Inflammatory macrophage treated with lipopolysaccharide for 1 hour (primary cell): ENCODE measurements at regions not wholly inside any gene's neighbourhood (a gene's known extent, or its start where the extent isn't known, plus 50 kb on each side); places are given as distances from the start of the nearest gene placed in this dataset.

Experiments
- DNase-seq, 2 donors: peaks; one replicate each; pipeline ENCODE4 v3.0.0-alpha.2; 2020 to 2022

GRCh38 chr18:47530695-47531094 lies 279.2 kb upstream of the SKOR2 start:
- no peak for DNase-seq

- DNase-seq, result no peak
Measured at GRCh38 chr18:47528343-47528742, 276.9 kb upstream of the SKOR2 start.

GRCh38 chr18:47526147-47526546 lies 274.7 kb upstream of the SKOR2 start:
- DNase-seq, result no peak

- DNase-seq, result no peak
Measured at GRCh38 chr18:47522359-47522758, 270.9 kb upstream of the SKOR2 start.

- no peak for DNase-seq
Measured at GRCh38 chr18:47520263-47520662, 268.8 kb upstream of the SKOR2 start.

- DNase-seq, result no peak
Measured at GRCh38 chr18:47519706-47520105, 268.2 kb upstream of the SKOR2 start.

- no peak for DNase-seq
Measured at GRCh38 chr18:47519277-47519676, 267.8 kb upstream of the SKOR2 start.

GRCh38 chr18:47513614-47514013 lies 262.2 kb upstream of the SKOR2 start:
- DNase-seq, result no peak

GRCh38 chr18:47512726-47513435 lies 261.4 kb upstream of the SKOR2 start:
- DNase-seq, result no peak

- DNase-seq, result no peak
Measured at GRCh38 chr18:47512056-47512455, 260.6 kb upstream of the SKOR2 start.

GRCh38 chr18:47510831-47511230 lies 259.4 kb upstream of the SKOR2 start:
- DNase-seq, result no peak

- no peak for DNase-seq
Measured at GRCh38 chr18:47507651-47508050, 256.2 kb upstream of the SKOR2 start.

GRCh38 chr18:47506897-47507296 lies 255.4 kb upstream of the SKOR2 start:
- no peak for DNase-seq

GRCh38 chr18:47501946-47502345 lies 250.5 kb upstream of the SKOR2 start:
- no peak for DNase-seq

- no peak for DNase-seq
Measured at GRCh38 chr18:47500930-47501329, 249.5 kb upstream of the SKOR2 start.

- no peak for DNase-seq
Measured at GRCh38 chr18:47492691-47493090, 241.2 kb upstream of the SKOR2 start.

GRCh38 chr18:47490882-47491281 lies 239.4 kb upstream of the SKOR2 start:
- no peak for DNase-seq

GRCh38 chr18:47485221-47485797 lies 233.8 kb upstream of the SKOR2 start:
- DNase-seq, result no peak

- no peak for DNase-seq
Measured at GRCh38 chr18:47484068-47484467, 232.6 kb upstream of the SKOR2 start.

- no peak for DNase-seq
Measured at GRCh38 chr18:47480166-47480565, 228.7 kb upstream of the SKOR2 start.

GRCh38 chr18:47471784-47472183 lies 220.3 kb upstream of the SKOR2 start:
- DNase-seq, result no peak

GRCh38 chr18:47470941-47471340 lies 219.5 kb upstream of the SKOR2 start:
- DNase-seq, result no peak

GRCh38 chr18:47469576-47469975 lies 218.1 kb upstream of the SKOR2 start:
- no peak for DNase-seq

- DNase-seq, result no peak
Measured at GRCh38 chr18:47461977-47462376, 210.5 kb upstream of the SKOR2 start.

GRCh38 chr18:47461406-47461948 lies 210.0 kb upstream of the SKOR2 start:
- DNase-seq, result no peak
